GM18505 (cell line): ENCODE measurements at regions not wholly inside any gene's neighbourhood (a gene's known extent, or its start where the extent isn't known, plus 50 kb on each side); places are given as distances from the start of the nearest gene placed in this dataset.
A peak's percentile ranks its signal among the peaks of the same experiment; 100 is the strongest.
"Not testable (repeated sequence)": the region's sequence is repeated elsewhere in the genome, so short reads cannot be mapped to it uniquely, and the experiment has no call there.

ENCODE experiments used
- ATAC-seq: cut with Tn5 transposase; IDR thresholded peaks from one replicate; pipeline ENCODE4 v1.9.1; 2021; ENCODE audit not compliant: unreplicated experiment

- ATAC-seq, result not testable (repeated sequence)
Measured at GRCh38 chr21:7743940-7744339, 2777.4 kb upstream of the TPTE start.

GRCh38 chr21:7744406-7745099 lies 2776.8 kb upstream of the TPTE start:
- ATAC-seq, result peak; percentile 95

DNA sequence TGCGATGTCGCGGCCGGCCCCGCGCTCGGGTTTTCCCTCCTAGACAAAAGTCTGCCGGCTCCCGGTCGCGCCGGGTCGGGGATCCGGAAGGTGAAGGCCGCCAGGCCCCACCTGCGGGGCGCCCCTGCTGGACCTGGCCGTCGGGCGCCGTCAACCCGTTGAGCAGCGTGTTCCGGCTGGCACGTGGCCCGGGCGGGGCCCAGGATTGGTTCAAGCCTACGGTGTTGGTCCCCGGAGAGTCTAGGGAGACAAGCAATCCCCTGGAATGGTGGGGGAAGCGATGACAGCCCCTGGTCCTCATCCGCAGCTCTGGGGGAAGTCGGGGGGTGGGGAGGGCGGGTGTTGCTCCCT lies 2776.3 kb upstream of the TPTE start:
- ATAC-seq, result peak; percentile 81

- ATAC-seq, result not testable (repeated sequence)
Measured at GRCh38 chr21:7747964-7748363, 2773.4 kb upstream of the TPTE start.

DNA sequence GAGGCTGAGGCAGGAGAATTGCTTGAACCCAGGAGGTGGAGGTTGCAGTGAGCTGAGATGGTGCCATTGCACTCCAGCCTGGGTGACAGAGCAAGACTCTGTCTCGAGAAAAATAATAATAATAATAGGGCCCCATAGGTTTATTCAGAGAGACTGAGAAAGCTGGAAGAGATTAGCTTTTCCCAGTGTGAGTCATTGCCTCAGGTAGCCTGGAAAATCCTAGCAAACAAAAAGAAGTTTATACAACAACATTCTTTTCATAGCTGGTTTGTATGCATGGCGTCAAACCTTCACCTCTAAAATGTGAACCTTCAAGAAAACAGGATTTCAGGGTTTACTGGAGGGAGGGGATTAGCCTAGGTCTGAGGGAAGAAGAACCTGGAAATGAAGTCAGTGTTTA lies 2768.8 kb upstream of the TPTE start:
- ATAC-seq, result not testable (repeated sequence)

- ATAC-seq, result peak; percentile 78
Measured at GRCh38 chr21:7753380-7753877, 2768.0 kb upstream of the TPTE start.

- ATAC-seq, result not testable (repeated sequence)
Measured at GRCh38 chr21:7769985-7770384, 2751.4 kb upstream of the TPTE start.

DNA sequence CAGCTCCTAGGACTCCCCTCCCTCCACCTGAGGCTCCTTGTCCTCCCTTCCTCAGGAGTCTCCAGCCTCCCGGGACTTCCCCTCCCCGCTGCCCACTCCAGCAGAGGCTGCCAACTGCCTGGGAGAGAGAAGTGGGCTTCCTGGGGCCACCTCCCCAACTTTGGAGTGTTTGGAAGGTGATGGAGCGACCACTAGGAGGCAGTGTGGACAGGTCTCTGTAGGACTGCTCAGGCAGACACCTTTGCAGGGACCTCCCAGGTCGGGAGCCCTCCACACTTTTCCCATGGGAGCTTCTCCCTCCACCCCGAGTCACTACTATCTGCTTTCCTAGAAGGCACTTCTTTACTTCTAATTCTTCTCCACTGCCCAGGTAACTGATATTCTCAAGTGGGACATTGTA lies 2747.2 kb upstream of the TPTE start:
- ATAC-seq, result not testable (repeated sequence)

DNA sequence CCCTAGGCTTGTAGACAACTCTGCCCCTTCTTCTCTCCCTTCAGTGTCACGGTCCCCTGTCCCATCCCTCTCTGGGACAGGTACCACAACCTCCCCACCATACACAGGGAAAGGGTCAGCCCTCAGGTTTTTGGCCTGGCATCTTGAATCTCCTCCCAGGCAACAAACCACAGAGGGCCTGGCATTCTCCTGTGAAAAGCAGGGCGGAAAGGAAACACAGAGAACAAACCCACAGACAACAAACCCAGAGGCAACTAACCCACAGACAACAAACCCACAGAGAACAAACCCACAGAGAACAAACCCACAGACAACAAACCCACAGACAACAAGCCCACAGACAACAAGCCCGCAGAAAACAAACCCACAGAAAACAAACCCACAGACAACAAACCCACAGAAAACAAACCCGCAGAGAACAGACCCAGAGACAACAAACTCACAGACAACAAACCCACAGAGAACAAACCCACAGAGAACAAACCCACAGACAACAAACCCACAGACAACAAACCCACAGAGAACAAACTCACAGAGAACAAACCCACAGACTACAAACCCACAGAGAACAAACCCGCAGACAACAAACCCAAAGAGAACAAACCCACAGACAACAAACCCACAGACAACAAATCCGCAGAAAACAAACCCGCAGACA lies 2745.9 kb upstream of the TPTE start:
- ATAC-seq, result not testable (repeated sequence)

- ATAC-seq, result not testable (repeated sequence)
Measured at GRCh38 chr21:7776035-7776434, 2745.3 kb upstream of the TPTE start.

GRCh38 chr21:7776622-7777021 lies 2744.8 kb upstream of the TPTE start:
- not testable (repeated sequence) for ATAC-seq

DNA sequence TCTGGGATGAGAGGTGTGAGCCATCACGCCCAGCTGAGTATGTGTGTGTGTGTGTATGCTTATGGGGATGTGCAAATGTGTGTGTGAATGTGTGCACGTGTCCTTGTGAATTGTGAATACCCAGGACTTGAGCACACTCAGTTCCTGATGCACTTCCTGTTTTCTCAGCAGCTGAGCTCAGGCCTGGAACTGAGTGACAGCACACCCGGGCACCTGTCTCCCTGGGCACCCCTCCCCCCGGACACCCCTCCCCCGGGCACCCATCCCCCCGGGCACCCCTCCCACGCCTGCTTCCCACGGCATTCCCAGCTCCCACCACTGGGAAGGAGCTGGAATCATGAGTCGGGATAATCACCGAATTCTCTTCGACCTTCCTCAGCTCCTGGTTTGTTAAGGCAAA lies 2744.1 kb upstream of the TPTE start:
- ATAC-seq, result not testable (repeated sequence)

GRCh38 chr21:7787427-7788078 lies 2733.8 kb upstream of the TPTE start:
- ATAC-seq, result not testable (repeated sequence)

DNA sequence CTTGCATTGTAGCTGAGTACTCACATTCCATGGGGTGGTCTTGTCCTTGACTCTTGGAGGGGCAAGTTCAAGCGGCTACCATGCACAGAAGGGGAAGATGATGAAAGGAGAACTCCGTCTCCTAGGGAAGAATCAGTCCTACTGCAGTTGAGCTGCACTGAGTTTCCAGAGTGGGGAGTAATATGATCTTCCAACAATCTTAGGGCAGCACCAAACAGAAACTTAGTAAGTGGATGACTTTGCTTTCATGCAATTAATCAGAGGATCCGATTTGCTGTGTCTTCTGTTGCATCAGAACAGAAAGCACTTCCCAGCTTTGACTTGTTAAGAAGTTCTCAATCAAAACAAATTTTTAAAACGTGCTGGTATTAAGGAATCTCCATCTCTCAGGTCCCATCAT lies 2727.6 kb upstream of the TPTE start:
- not testable (repeated sequence) for ATAC-seq

DNA sequence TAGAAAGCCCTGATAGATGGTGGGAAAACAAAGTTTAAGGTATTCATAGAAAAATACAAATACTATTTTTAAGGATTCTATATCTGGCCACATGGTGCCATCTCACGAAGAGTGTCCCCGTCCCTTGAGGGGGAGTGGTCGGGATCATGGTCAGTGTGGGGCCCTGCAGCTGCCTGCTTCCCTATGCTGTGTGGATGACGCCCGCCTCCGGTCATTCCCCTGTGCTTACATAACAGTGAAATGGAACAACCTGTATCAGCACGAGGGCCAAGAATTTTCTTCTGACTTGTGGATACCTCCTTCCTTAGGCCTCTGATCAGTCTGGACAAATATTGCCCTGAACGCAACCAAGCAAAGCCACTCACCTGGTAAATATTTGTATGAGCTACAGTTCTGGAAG lies 2724.1 kb upstream of the TPTE start:
- ATAC-seq, result not testable (repeated sequence)

- not testable (repeated sequence) for ATAC-seq
Measured at GRCh38 chr21:7798446-7798845, 2722.9 kb upstream of the TPTE start.

GRCh38 chr21:7799697-7800096 lies 2721.7 kb upstream of the TPTE start:
- not testable (repeated sequence) for ATAC-seq

DNA sequence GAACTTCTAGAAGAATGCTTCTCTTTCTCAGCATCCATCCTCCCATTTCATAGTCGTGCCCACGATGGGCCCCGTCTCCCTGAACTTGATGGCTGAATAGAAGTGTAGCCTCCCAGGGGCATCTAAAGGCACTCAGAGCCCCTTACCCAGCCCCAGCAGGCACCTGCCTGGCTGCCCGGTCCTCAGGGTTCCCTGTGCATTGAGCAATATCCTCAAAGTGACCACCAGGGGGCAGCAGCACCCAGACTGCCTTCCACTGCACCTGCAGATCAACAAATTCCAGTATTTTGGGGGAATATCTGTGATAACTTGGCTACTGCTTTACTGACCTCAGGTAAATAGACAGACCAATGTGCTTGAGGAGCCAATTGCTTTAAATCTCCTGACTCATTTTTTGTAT lies 2707.9 kb upstream of the TPTE start:
- ATAC-seq, result not testable (repeated sequence)

- ATAC-seq, result not testable (repeated sequence)
Measured at GRCh38 chr21:7817013-7817412, 2704.4 kb upstream of the TPTE start.

DNA sequence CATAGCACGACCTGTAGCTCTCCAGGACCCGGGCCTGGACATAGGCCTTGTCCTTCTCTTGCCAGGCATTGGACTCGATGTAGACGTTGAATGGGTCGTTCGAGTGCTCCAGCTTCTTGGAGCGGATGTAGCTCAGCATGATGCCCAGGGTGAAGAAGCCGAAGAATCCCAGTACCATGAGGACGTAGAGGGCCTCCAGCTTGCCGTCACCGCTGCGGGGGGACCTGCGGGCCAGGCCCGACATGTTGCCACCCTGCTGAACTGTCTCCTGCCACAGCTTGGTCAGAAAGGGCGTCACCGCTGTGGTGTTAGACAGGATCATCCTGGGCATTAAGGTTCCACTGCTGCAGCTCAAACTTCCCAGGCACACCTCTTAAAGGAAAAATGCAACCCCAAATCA lies 2702.1 kb upstream of the TPTE start:
- ATAC-seq, result not testable (repeated sequence)

GRCh38 chr21:7825627-7826026 lies 2695.8 kb upstream of the TPTE start:
- ATAC-seq, result not testable (repeated sequence)

DNA sequence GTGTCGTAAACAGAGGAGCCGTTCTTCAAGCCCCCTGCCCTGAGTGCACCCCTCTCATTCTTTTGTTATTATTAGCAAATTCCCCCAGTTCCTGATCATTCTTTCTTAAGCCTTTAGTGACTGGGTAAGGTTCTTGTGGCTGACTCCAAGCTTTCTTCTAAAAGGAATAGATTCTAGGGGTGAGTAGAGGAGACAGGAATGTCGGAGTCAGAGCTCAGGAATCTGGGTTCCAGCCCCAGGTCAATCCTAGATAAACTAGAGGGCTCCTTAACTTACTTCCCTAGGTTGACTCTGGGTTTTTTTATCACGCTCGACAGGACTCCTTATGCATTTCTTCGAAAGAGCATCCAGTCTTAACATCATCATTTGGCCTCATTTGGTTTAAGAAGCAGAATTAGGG lies 2695.2 kb upstream of the TPTE start:
- ATAC-seq, result not testable (repeated sequence)
